ENCODE measurements at regions not wholly inside any gene's neighbourhood (a gene's known extent, or its start where the extent isn't known, plus 50 kb on each side); places are given as distances from the start of the nearest gene placed in this dataset.
A peak's percentile ranks its signal among the peaks of the same experiment; 100 is the strongest.

- 93% methylated on average over 3 of the region's 3 CpGs for WGBS (ENCODE audit: low lambda C conversion rate)
- DNase-seq (ENCODE audit: low spot score) (no peak), FAIRE-seq (no peak), ATAC-seq (no peak)
- H3K4me1 ChIP-seq (ENCODE audit: insufficient read depth, low read length) = peaks cover 46% of the 10 kb centered on the region
- in situ Hi-C loops (cut with HindIII; ENCODE audit: extremely low pct_ligation_motif_present, low pct_unique_long_range_greater_than_20kb) (no loop called here), intact Hi-C loops (cut with micrococcal nuclease; ENCODE audit: unreplicated experiment) (no loop called here)
- H3K4me2 ChIP-seq (ENCODE audit: low read depth, low read length) = no peak overlapping the region
- ChIA-PET CTCF (ENCODE audit: low intra/inter-chr PET ratio, low total read pairs) (no interaction called here), POLR2A (no interaction called here)
- no peaks in the 10 kb centered on the region for H4K20me1 ChIP-seq (ENCODE audit: insufficient read depth, low read length)
- H3K27me3 ChIP-seq (ENCODE audit: control insufficient read depth in 1 of 2, insufficient read depth in 2 of 2, low read length in 2 of 2) = no peaks in the 10 kb centered on the region
- peak overlapping the region; percentile 42 for H2AFZ ChIP-seq (ENCODE audit: low read length)
- H3K36me3 ChIP-seq (replicated peaks in 1 of 2; ENCODE audit: control insufficient read depth in 1 of 2, insufficient read depth in 2 of 2, low read length in 2 of 2) = no peaks in the 10 kb centered on the region
- H3K27ac ChIP-seq (ENCODE audit: extremely low read length, insufficient read depth, low read length) = no peak overlapping the region
- no peak overlapping the region for H3K4me3 ChIP-seq (replicated peaks in 1 of 3; ENCODE audit: insufficient read depth in 1 of 3, low read depth in 2 of 3, low read length in 3 of 3)
- no peak overlapping the region for H3K9ac ChIP-seq (ENCODE audit: insufficient read depth, low read depth, low read length)
- H3K79me2 ChIP-seq (ENCODE audit: insufficient read depth, low read length) = no peaks in the 10 kb centered on the region
- no peaks in the 10 kb centered on the region for H3K9me3 ChIP-seq (ENCODE audit: low read length)
- BruUV-seq (replicated peaks) = no TSS peak
- TF ChIP-seq IRF1 (CRISPR knock-in tag; IDR thresholded peaks at IDR 0.05; ENCODE audit: low read depth) (no peak), RAD51 (IDR thresholded peaks at IDR 0.05; ENCODE audit: borderline replicate concordance) (no peak), IRF2 (CRISPR knock-in tag; IDR thresholded peaks at IDR 0.05) (no peak), NFE2 (CRISPR knock-in tag; IDR thresholded peaks at IDR 0.05) (no peak), SAFB2 (CRISPR knock-in tag; IDR thresholded peaks at IDR 0.05; ENCODE audit: borderline replicate concordance, low read depth) (no peak), ZNF407 (CRISPR knock-in tag; IDR thresholded peaks at IDR 0.05; ENCODE audit: not compliant biosample characterization) (no peak), ZNF800 (CRISPR knock-in tag; IDR thresholded peaks at IDR 0.05) (no peak), USF2 (IDR thresholded peaks at IDR 0.05; ENCODE audit: low read depth, low read length) (no peak), USF2 (CRISPR knock-in tag; IDR thresholded peaks at IDR 0.05; ENCODE audit: borderline replicate concordance) (no peak), ATF1 (CRISPR knock-in tag; IDR thresholded peaks at IDR 0.05) (no peak), ZNF7 (CRISPR knock-in tag; IDR thresholded peaks at IDR 0.05) (no peak), ZNF496 (CRISPR knock-in tag; IDR thresholded peaks at IDR 0.05; ENCODE audit: insufficient replicate concordance) (no peak), CBX1 (IDR thresholded peaks at IDR 0.05; ENCODE audit: low read depth) (no peak)
These were observed 633.1 kb upstream of the TBL1XR1 start for GRCh38 chr3:177830411-177830849.
